ENCODE measurements at regions not wholly inside any gene's neighbourhood (a gene's known extent, or its start where the extent isn't known, plus 50 kb on each side); places are given as distances from the start of the nearest gene placed in this dataset.
"Not testable (repeated sequence)": the region's sequence is repeated elsewhere in the genome, so short reads cannot be mapped to it uniquely, and the experiment has no call there.

DNA sequence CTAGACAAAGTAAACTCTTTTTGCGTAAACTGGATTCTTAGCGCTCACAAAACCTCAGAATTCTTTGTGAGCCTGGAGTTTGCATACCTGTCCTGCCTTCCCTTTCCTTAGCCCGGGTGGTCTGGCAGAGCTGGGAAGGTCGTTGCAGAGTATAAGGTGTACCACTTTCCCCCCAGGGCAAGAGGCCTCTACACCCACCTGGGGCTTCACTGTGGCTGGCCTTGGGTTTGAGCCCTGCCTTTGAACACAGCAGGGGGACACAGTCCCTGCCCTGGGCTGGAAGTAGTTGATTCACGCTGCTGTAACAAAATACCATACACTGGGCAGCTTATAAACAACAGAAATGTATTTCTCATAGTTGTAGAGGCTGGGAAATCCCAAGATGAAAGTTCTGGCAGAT, 133.9 kb downstream of the B3GNT2 start:
- no peaks in the 10 kb centered on the region for H3K36me3 ChIP-seq

DNA sequence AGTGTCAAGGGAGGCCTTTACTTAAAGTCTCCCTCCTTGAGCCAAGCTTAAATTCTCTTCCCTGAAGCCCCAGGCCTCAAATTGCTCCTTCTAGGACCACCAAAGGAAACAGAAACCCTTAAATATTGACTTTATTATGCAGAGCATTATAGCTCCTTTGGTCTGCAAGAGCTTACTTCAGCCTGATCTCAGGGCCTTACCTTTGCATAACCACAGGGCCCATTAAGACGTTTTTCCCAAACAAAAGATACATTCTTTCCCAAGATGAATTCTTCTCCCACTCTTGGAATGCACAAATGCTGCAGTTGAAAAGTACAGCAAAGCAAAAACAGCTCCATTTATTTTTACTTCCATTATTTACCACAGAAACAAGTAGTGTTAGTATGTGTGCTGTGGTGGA, 130.8 kb downstream of the B3GNT2 start:
- no peak for DNase-seq
- Histone ChIP-seq H3K4me3 (no peak overlapping the region), H3K36me3 (no peaks in the 10 kb centered on the region), H3K27me3 (no peaks in the 10 kb centered on the region), H3K9me3 (no peaks in the 10 kb centered on the region)

More for the DNA sequence above, 133.9 kb downstream of the B3GNT2 start:
- Histone ChIP-seq H3K9me3 (no peaks in the 10 kb centered on the region), H3K4me3 (no peak overlapping the region), H3K27me3 (no peaks in the 10 kb centered on the region)
- no peak for DNase-seq

DNA sequence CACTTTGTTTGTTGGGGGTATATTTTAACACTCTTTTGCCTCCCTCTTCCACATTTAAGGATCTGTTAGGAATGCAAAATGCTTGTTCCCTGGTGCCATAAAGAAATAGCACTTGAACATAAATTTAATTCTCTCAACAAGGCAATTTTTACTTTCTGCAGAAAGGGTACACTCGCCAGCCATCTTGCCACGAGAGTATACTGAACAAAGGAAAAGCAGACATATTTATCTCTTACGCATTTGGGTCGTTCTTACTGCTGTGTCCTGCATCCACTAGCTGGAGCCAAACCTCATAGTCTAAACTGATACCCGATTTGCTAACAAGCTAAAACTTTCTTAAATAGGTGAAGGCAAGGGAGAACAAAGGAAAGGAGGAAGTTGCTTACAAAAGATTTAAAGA, 129.5 kb downstream of the B3GNT2 start:
- Histone ChIP-seq H3K27me3 (no peaks in the 10 kb centered on the region), H3K36me3 (no peaks in the 10 kb centered on the region), H3K9me3 (no peaks in the 10 kb centered on the region), H3K4me3 (no peak overlapping the region)
- DNase-seq = no peak

DNA sequence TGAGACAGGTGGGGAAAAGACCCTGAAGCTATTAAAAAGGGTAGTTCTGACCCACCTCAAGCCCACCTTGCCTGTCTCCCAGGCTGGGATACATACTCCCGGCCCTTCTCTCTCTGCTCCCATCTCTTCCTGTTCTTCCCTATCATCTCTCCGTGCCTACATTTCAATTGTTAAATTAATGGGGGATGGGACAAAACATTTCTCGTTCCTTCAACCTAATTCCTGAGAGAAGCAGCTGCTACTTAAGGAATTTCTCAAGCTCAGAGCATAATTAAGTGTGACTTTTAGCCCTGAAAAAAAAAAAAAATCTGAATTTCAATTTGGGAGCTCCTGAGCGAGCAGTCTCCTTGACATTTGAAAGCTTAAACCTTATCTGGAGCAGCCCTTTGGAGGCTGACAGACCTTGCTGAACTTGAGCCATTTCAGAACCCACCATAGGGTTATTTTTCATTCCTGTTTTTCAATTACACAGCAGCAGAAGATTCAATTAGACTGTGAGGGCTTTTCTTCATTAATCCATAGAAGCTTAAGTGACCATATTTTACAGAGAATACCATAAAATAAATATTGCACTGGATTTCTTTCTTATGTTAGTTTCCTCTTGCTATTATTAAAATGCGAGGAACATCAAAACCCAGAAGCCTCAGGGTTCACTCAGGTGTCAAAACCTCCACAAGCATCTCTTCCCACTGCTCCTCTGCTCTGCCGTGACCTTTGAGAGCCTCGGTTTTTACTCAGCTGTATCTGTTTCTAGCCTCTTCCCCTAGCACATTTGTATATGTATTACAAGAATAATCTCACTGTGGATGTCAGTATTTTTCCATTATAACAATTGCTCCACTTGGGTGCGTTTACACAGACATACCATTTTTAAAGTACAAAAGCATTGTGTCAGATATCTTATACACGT, 125.7 kb downstream of the B3GNT2 start:
- Histone ChIP-seq H3K4me3 (no peak overlapping the region), H3K27me3 (no peaks in the 10 kb centered on the region), H3K9me3 (no peaks in the 10 kb centered on the region), H3K36me3 (no peaks in the 10 kb centered on the region)
- no peak for DNase-seq

DNA sequence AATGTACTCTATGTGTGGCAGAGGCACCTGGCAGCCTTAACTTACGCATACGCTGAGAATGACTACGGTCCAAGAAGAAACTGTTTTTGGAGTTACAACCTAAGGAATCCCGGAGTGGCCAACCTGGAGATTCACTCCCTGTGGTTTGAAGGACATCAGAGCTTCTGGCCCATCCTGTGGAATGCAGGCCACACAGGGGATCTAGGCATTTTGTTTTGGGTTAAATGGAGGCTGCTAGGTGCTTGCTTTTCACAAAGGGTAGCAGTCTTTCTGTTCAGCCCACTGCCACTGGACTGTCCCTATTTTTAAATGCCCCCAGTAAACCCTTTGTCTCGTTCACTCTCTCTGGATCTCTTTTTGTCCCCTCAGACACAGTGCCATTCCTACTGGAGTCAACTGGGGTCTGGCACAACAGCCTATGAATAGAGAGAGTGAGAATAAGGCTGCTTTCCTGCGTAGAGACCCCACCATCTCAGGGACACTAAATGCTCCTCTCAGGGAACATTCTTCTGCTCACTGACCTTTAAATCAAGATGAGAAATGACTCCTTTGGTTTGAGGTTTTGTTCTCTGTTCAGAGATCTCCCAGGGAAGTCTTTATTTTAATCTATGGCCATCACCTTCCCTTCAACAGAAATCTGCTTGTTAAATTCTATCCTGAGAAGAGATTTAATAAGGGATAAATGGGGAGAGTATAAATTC, 124.9 kb downstream of the B3GNT2 start:
- Histone ChIP-seq H3K36me3 (no peaks in the 10 kb centered on the region), H3K4me3 (no peak overlapping the region), H3K9me3 (no peaks in the 10 kb centered on the region), H3K27me3 (no peaks in the 10 kb centered on the region)
- DNase-seq = no peak

DNA sequence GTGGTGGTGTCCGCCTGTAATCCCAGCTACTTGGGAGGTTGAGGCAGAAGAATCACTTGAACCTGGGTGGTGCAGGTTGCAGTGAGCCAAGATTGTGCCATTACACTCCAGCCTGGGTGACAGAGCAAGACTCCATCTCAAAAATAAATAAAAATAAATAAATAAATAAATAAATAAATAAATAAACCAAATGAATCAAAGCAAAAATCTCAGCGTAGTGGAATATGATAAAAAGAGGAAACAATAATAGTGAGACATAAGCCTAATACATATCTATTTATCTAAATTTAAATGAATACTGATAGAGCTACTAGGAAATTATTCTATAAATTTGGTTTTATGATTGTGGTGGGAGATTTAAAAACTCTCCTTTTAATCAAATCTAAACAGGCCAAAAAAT, 124.2 kb downstream of the B3GNT2 start:
- not testable (repeated sequence) for H3K4me3 ChIP-seq, H3K27me3 ChIP-seq, H3K9me3 ChIP-seq, DNase-seq, H3K36me3 ChIP-seq

DNA sequence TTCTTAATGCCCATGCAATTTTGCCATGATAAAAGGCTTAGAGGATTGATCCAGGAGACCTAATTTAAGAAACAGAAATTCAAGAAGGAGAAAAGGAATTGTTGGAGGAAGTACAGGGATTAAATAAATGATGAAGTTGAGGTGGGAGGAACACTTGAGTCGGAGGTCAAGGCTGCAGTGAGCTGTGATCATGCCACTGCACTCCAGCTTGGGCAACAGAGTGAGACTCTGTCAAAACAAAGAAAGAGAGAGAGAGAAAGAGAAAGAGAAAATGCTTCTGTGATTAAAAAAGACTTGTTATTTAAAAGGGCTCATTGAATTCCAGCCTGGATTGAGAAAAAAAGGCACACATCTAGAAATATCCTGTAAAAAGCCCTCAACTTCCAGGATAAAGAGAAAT, 123.2 kb downstream of the B3GNT2 start:
- Histone ChIP-seq H3K36me3 (no peaks in the 10 kb centered on the region), H3K4me3 (no peak overlapping the region), H3K27me3 (no peaks in the 10 kb centered on the region), H3K9me3 (no peaks in the 10 kb centered on the region)
- DNase-seq = no peak

DNA sequence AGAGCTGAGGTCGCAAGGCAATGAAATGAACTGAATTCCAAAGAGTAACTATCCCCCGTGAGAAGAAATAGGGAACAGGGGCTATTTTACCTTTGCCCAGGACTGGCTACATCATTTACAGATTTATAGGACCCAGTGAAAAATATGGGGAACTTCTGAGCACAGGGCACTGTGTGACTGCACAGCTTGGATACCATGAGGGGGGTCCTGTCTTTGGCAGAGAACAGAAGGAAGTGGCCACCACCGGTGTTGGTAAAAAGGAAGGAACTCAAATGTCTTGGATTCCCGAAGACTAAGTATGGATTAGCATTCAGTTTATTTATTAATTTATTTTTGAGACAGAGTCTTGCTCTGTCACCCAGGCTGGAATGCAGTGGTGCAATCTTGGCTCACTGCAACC, 119.6 kb downstream of the B3GNT2 start:
- Histone ChIP-seq H3K27me3 (no peaks in the 10 kb centered on the region), H3K36me3 (no peaks in the 10 kb centered on the region), H3K9me3 (no peaks in the 10 kb centered on the region), H3K4me3 (no peak overlapping the region)
- no peak for DNase-seq

DNA sequence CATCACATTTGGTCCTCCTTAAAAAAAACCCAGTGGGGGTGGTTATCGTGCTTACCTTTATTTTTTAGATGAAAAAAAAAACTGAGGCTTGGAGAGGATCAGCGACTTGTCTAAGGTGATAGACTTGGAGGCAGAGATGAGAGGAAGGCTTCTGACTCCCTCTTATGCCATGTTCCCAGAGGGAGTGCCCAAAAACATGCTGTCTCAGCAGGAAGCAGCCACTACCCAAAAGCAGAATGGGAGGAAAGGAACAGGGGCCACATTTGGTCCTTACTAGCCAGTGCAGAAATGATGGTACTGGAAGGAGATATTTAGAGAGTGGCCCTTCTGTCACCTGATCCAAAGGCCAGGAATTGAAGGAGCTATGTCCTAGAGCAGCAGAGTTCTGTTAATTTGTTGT, 118.4 kb downstream of the B3GNT2 start:
- no peak overlapping the region for H3K4me3 ChIP-seq
- no peaks in the 10 kb centered on the region for H3K27me3 ChIP-seq
- no peak for DNase-seq
- H3K36me3 ChIP-seq = no peaks in the 10 kb centered on the region
- H3K9me3 ChIP-seq = no peaks in the 10 kb centered on the region

DNA sequence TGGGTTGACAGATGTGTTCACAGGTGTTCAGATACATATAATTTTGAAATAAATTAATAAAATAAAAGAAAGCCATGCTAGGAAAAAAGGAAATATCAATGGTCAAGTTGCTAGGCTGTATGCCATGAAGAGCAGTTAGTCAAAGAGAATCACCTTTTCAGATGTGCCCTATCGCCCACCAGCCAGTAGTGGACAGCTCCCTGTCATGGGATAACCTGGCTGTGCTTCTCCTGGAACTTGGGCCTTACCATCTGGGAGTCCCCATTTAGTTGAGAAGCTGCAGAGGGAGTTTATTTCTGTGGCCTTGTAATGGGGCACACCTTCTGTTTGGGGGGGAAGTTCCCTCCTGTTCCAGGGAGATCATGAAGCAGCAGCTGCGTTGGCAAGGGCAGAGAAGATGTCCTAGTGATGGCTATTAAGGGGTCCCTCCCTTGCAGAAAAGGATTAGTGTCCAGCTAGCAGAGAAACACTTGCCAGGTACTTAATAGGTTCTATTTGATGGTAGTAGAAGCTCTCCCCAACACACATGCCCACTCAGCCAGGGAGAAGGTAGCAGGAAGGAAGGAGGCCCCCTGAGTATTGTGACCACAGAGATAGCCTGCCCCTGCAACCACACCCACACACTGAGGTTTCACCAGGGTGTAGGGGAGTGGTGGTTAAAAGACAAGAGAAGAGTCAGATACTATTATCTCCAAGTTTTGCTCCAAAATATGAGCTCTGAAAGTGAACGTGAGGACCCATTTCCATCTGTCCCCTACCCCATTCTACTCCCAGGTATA, 117.7 kb downstream of the B3GNT2 start:
- no peaks in the 10 kb centered on the region for H3K9me3 ChIP-seq
- no peak overlapping the region for H3K4me3 ChIP-seq
- no peak for DNase-seq
- no peaks in the 10 kb centered on the region for H3K36me3 ChIP-seq
- no peaks in the 10 kb centered on the region for H3K27me3 ChIP-seq

DNA sequence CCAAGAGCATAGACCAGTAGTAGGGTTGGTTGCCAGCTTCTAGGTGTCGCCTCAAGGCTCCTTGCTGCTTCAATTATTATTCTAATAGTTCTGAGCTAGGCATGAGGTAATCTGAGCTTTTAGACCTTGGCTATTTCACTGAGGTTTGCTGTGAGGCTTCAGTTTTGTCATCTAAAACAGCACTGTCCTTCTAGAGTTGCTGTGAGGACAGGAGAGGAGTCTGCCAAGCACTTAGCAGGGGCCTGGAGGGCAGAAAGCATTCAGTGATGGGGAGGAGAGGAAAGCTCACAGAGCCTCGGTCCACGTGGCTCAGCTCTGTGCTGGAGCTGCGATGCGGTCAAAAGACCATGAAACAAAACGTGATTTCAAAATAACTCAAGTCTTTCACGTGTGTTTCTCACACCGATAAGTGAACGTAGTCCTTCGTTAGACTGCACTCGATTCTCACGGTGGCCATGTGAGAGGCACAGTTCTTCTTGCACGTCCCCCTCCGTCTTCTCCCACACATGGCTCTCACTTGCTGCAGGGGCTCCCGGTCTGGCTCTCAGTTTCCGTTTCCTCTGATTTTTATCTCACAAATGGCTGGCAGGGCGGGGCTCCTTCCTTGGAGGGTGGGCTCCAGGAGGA, 113.7 kb downstream of the B3GNT2 start:
- H3K27me3 ChIP-seq = no peaks in the 10 kb centered on the region
- H3K36me3 ChIP-seq = no peaks in the 10 kb centered on the region
- no peak overlapping the region for H3K4me3 ChIP-seq
- H3K9me3 ChIP-seq = no peaks in the 10 kb centered on the region
- no peak for DNase-seq

DNA sequence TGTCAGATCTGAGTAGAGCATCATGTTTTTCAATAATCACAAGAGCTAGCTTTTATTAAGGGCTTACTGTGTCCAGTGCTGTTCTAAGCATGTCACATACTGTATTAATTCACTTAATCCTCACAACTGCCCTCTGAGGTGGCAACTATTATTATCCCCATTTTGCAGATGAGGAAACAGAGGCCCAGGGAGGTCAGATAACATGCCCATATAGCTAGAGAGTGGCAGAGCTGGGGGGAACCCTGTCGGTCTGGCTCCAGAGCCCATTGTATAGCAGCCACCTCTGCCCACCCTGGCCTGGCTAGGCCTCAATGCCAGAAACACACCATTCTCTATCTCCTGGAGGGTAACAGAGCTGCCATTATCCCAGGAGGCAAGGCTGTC, 113.2 kb downstream of the B3GNT2 start:
- no peak for DNase-seq
- H3K4me3 ChIP-seq = no peak overlapping the region
- no peaks in the 10 kb centered on the region for H3K9me3 ChIP-seq
- H3K36me3 ChIP-seq = no peaks in the 10 kb centered on the region
- no peaks in the 10 kb centered on the region for H3K27me3 ChIP-seq

DNA sequence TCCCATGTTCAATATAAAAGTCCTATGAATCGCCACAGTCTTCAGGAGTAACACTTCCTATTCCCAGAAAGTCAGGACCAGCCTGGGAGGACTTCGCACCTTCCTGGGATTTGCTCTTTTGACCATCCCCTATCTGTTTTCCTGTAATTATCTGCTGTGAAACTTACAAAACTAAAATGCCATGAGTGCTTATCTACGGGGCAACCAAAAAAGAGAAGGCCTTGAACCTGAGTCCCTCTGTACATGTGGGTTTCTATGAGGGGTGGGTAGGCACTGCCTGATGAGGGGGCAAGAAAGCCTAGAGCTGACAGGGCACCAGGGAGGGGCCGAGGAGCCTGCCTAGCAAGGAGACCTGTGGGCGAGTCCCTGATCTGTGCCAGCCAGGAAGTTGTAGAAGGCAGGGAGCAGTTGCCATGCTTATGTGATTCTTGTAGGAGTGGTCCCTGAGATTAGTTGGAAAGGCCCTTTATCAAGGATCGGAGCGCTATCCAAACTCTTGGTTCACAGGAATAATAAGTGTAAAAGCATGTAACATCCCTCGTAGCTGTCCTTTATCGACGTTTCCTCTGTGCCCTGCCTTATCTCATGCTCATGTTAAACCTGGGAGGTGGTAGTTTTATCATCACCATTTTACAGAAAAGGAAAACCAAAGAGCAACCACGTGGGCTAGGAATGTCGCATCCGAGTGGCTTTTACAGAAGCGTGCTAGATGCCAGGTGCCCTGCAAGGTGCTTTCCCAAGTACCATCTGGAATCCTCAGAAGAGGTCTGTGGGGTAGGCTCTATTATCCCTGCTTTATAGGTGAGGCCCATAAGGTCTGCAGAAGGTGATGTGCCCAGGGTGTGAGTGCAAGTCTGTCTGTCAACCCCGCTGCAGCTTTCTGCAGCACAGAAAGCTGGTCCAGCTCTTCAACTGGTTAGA, 111.8 kb downstream of the B3GNT2 start:
- Histone ChIP-seq H3K36me3 (no peaks in the 10 kb centered on the region), H3K9me3 (no peaks in the 10 kb centered on the region), H3K27me3 (no peaks in the 10 kb centered on the region), H3K4me3 (no peak overlapping the region)
- no peak for DNase-seq

DNA sequence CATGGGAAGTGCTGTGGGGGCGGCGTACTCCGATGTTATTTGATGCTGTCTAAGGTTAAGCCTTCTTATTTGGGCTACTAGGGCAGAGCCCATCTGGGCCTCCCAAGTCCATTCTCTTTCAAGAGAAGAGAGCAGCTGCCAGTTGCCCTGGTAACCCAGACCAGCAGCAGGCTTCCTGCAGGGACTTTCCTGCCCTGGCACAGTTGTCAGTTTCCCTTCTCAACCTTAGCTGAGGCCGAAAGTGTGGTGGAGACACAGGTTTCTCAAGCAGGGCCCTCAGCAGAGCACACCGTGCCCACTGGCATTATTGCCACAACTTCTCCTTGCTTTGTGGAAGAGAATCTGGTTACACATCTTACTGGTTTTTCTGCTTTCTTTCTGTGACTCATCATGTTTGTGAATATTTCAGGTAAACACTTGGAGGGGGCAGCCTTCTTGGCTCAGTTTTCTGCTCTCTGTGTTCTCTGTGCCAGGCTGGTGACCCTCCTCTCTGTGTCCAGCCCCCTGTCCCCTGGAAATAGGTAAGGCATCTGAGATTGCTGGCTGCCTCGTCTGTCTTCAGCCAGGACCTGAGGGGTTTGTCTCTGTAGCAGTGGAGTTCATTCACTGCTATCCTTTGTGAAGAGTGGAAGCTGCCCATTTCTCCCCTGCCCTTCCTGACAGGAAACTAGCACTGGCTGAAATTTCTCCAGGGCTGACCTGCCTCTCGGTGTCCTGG, 111.0 kb downstream of the B3GNT2 start:
- Histone ChIP-seq H3K27me3 (no peaks in the 10 kb centered on the region), H3K9me3 (no peaks in the 10 kb centered on the region), H3K4me3 (no peak overlapping the region), H3K36me3 (no peaks in the 10 kb centered on the region)
- no peak for DNase-seq

DNA sequence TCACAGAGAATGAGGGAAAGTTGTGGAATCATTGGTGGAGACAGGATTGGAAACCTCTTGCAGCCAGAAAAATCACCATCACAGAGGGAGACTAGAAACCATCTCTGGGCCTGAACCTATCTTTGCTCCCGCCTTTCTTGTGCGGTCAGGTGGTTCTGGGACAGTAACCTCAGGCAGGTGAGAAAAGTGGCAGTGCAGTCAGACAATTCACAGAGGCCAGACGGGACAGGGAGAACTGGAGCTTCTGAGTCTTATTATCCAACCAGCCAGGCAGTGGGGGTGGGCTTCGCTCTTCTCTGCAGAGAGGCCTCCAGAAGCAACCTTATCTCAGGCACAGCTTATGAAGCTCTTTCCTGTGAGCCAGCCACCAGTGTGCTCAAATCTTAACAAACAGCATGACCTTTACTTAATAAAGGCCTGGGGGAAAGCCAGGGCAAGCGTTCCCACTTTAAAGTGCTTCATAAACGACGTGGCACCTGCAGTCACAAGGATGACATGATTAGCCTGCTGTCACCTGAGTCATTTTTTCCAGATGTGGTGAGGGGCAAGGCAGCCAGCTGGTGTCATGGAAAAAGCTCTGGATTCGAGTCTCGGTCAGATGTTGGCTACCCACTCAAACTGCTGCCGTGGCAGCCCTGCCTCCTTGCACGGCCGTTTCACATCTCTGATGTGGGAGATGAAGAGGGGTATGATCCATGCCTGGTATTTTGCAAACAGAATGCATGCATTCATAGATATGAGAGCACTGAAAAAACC, 109.7 kb downstream of the B3GNT2 start:
- no peak overlapping the region for H3K4me3 ChIP-seq
- H3K27me3 ChIP-seq = no peaks in the 10 kb centered on the region
- no peaks in the 10 kb centered on the region for H3K36me3 ChIP-seq
- no peaks in the 10 kb centered on the region for H3K9me3 ChIP-seq
- no peak for DNase-seq
